ENCODE measurements at regions not wholly inside any gene's neighbourhood (a gene's known extent, or its start where the extent isn't known, plus 50 kb on each side); places are given as distances from the start of the nearest gene placed in this dataset.

GRCh38 chr22:48675141-48675829, 1152.4 kb downstream of the BRD1 start:
- H3K27me3 ChIP-seq (ENCODE audit: control insufficient read depth, insufficient read depth, low read length), result no peaks in the 10 kb centered on the region
- no peaks in the 10 kb centered on the region for H3K36me3 ChIP-seq (ENCODE audit: control insufficient read depth, insufficient read depth, low read length)
- H3K27ac ChIP-seq (ENCODE audit: low read depth, low read length), result no peak overlapping the region
- H3K4me1 ChIP-seq (ENCODE audit: control insufficient read depth, insufficient read depth, low read length), result no peaks in the 10 kb centered on the region
- no peak overlapping the region for H3K4me3 ChIP-seq (ENCODE audit: low read length)
- H3K9ac ChIP-seq (ENCODE audit: low read length), result no peak overlapping the region

GRCh38 chr22:48673806-48674500, 1153.7 kb downstream of the BRD1 start:
- Histone ChIP-seq H3K27me3 (ENCODE audit: control insufficient read depth, insufficient read depth, low read length) (no peaks in the 10 kb centered on the region), H3K27ac (ENCODE audit: low read depth, low read length) (no peak overlapping the region), H3K4me1 (ENCODE audit: control insufficient read depth, insufficient read depth, low read length) (no peaks in the 10 kb centered on the region), H3K9ac (ENCODE audit: low read length) (no peak overlapping the region), H3K4me3 (ENCODE audit: low read length) (no peak overlapping the region), H3K36me3 (ENCODE audit: control insufficient read depth, insufficient read depth, low read length) (no peaks in the 10 kb centered on the region)

GRCh38 chr22:48672387-48672786, 1155.3 kb downstream of the BRD1 start:
- no peak overlapping the region for H3K4me3 ChIP-seq (ENCODE audit: low read length)

GRCh38 chr22:48670731-48671130, 1156.9 kb downstream of the BRD1 start:
- H3K4me3 ChIP-seq (ENCODE audit: low read length), result no peak overlapping the region
- H3K27me3 ChIP-seq (ENCODE audit: control insufficient read depth, insufficient read depth, low read length), result no peaks in the 10 kb centered on the region
- no peak overlapping the region for H3K9ac ChIP-seq (ENCODE audit: low read length)
- no peak overlapping the region for H3K27ac ChIP-seq (ENCODE audit: low read depth, low read length)
- no peaks in the 10 kb centered on the region for H3K4me1 ChIP-seq (ENCODE audit: control insufficient read depth, insufficient read depth, low read length)
- H3K36me3 ChIP-seq (ENCODE audit: control insufficient read depth, insufficient read depth, low read length), result no peaks in the 10 kb centered on the region

More at GRCh38 chr22:48672387-48672786, 1155.3 kb downstream of the BRD1 start:
- H3K27me3 ChIP-seq (ENCODE audit: control insufficient read depth, insufficient read depth, low read length), result no peaks in the 10 kb centered on the region
- no peak overlapping the region for H3K27ac ChIP-seq (ENCODE audit: low read depth, low read length)
- H3K4me1 ChIP-seq (ENCODE audit: control insufficient read depth, insufficient read depth, low read length), result no peaks in the 10 kb centered on the region
- H3K9ac ChIP-seq (ENCODE audit: low read length), result no peak overlapping the region
- H3K36me3 ChIP-seq (ENCODE audit: control insufficient read depth, insufficient read depth, low read length), result no peaks in the 10 kb centered on the region

GRCh38 chr22:48669986-48670716, 1157.5 kb downstream of the BRD1 start:
- H3K27me3 ChIP-seq (ENCODE audit: control insufficient read depth, insufficient read depth, low read length), result no peaks in the 10 kb centered on the region
- no peak overlapping the region for H3K4me3 ChIP-seq (ENCODE audit: low read length)
- H3K36me3 ChIP-seq (ENCODE audit: control insufficient read depth, insufficient read depth, low read length), result no peaks in the 10 kb centered on the region
- H3K4me1 ChIP-seq (ENCODE audit: control insufficient read depth, insufficient read depth, low read length), result no peaks in the 10 kb centered on the region
- H3K9ac ChIP-seq (ENCODE audit: low read length), result no peak overlapping the region
- H3K27ac ChIP-seq (ENCODE audit: low read depth, low read length), result no peak overlapping the region

- H3K27me3 ChIP-seq (ENCODE audit: control insufficient read depth, insufficient read depth, low read length), result no peaks in the 10 kb centered on the region
- no peaks in the 10 kb centered on the region for H3K36me3 ChIP-seq (ENCODE audit: control insufficient read depth, insufficient read depth, low read length)
- H3K4me1 ChIP-seq (ENCODE audit: control insufficient read depth, insufficient read depth, low read length), result no peaks in the 10 kb centered on the region
- H3K4me3 ChIP-seq (ENCODE audit: low read length), result no peak overlapping the region
- H3K9ac ChIP-seq (ENCODE audit: low read length), result no peak overlapping the region
- no peak overlapping the region for H3K27ac ChIP-seq (ENCODE audit: low read depth, low read length)
Measured at GRCh38 chr22:48669226-48669625, 1158.4 kb downstream of the BRD1 start.

- H3K9ac ChIP-seq (ENCODE audit: low read length), result no peak overlapping the region
- no peaks in the 10 kb centered on the region for H3K27me3 ChIP-seq (ENCODE audit: control insufficient read depth, insufficient read depth, low read length)
- H3K4me3 ChIP-seq (ENCODE audit: low read length), result no peak overlapping the region
- no peak overlapping the region for H3K27ac ChIP-seq (ENCODE audit: low read depth, low read length)
- H3K4me1 ChIP-seq (ENCODE audit: control insufficient read depth, insufficient read depth, low read length), result no peaks in the 10 kb centered on the region
- no peaks in the 10 kb centered on the region for H3K36me3 ChIP-seq (ENCODE audit: control insufficient read depth, insufficient read depth, low read length)
Measured at GRCh38 chr22:48667289-48667688, 1160.4 kb downstream of the BRD1 start.

GRCh38 chr22:48666620-48667019, 1161.1 kb downstream of the BRD1 start:
- Histone ChIP-seq H3K27ac (ENCODE audit: low read depth, low read length) (no peak overlapping the region), H3K36me3 (ENCODE audit: control insufficient read depth, insufficient read depth, low read length) (no peaks in the 10 kb centered on the region), H3K9ac (ENCODE audit: low read length) (no peak overlapping the region), H3K4me3 (ENCODE audit: low read length) (no peak overlapping the region), H3K27me3 (ENCODE audit: control insufficient read depth, insufficient read depth, low read length) (no peaks in the 10 kb centered on the region), H3K4me1 (ENCODE audit: control insufficient read depth, insufficient read depth, low read length) (no peaks in the 10 kb centered on the region)

GRCh38 chr22:48665311-48665995, 1162.2 kb downstream of the BRD1 start:
- Histone ChIP-seq H3K27ac (ENCODE audit: low read depth, low read length) (no peak overlapping the region), H3K4me3 (ENCODE audit: low read length) (no peak overlapping the region), H3K4me1 (ENCODE audit: control insufficient read depth, insufficient read depth, low read length) (no peaks in the 10 kb centered on the region), H3K27me3 (ENCODE audit: control insufficient read depth, insufficient read depth, low read length) (no peaks in the 10 kb centered on the region), H3K9ac (ENCODE audit: low read length) (no peak overlapping the region), H3K36me3 (ENCODE audit: control insufficient read depth, insufficient read depth, low read length) (no peaks in the 10 kb centered on the region)

GRCh38 chr22:48664586-48664985, 1163.1 kb downstream of the BRD1 start:
- no peak overlapping the region for H3K4me3 ChIP-seq (ENCODE audit: low read length)
- H3K36me3 ChIP-seq (ENCODE audit: control insufficient read depth, insufficient read depth, low read length), result no peaks in the 10 kb centered on the region
- no peak overlapping the region for H3K9ac ChIP-seq (ENCODE audit: low read length)
- no peaks in the 10 kb centered on the region for H3K27me3 ChIP-seq (ENCODE audit: control insufficient read depth, insufficient read depth, low read length)
- H3K27ac ChIP-seq (ENCODE audit: low read depth, low read length), result no peak overlapping the region
- no peaks in the 10 kb centered on the region for H3K4me1 ChIP-seq (ENCODE audit: control insufficient read depth, insufficient read depth, low read length)

GRCh38 chr22:48663297-48663696, 1164.4 kb downstream of the BRD1 start:
- no peaks in the 10 kb centered on the region for H3K36me3 ChIP-seq (ENCODE audit: control insufficient read depth, insufficient read depth, low read length)
- no peak overlapping the region for H3K27ac ChIP-seq (ENCODE audit: low read depth, low read length)
- no peak overlapping the region for H3K4me3 ChIP-seq (ENCODE audit: low read length)
- H3K9ac ChIP-seq (ENCODE audit: low read length), result no peak overlapping the region
- no peaks in the 10 kb centered on the region for H3K4me1 ChIP-seq (ENCODE audit: control insufficient read depth, insufficient read depth, low read length)
- H3K27me3 ChIP-seq (ENCODE audit: control insufficient read depth, insufficient read depth, low read length), result no peaks in the 10 kb centered on the region

- Histone ChIP-seq H3K9ac (ENCODE audit: low read length) (no peak overlapping the region), H3K4me1 (ENCODE audit: control insufficient read depth, insufficient read depth, low read length) (no peaks in the 10 kb centered on the region), H3K4me3 (ENCODE audit: low read length) (no peak overlapping the region), H3K36me3 (ENCODE audit: control insufficient read depth, insufficient read depth, low read length) (no peaks in the 10 kb centered on the region), H3K27me3 (ENCODE audit: control insufficient read depth, insufficient read depth, low read length) (no peaks in the 10 kb centered on the region), H3K27ac (ENCODE audit: low read depth, low read length) (no peak overlapping the region)
Measured at GRCh38 chr22:48662476-48663135, 1165.1 kb downstream of the BRD1 start.
